ENCODE measurements at regions not wholly inside any gene's neighbourhood (a gene's known extent, or its start where the extent isn't known, plus 50 kb on each side); places are given as distances from the start of the nearest gene placed in this dataset.

- no peak for DNase-seq (ENCODE audit: low read depth in 3 of 3)
These were observed 65.0 kb upstream of the SLC2A12 start for GRCh38 chr6:134117409-134117808.

GRCh38 chr6:134115715-134116074, 63.3 kb upstream of the SLC2A12 start:
- DNase-seq (ENCODE audit: low read depth in 3 of 3) = no peak

GRCh38 chr6:134114918-134115714, 62.7 kb upstream of the SLC2A12 start:
- no peak for DNase-seq (ENCODE audit: low read depth in 3 of 3)

- DNase-seq (ENCODE audit: low read depth in 3 of 3) = no peak
These were observed 62.1 kb upstream of the SLC2A12 start for GRCh38 chr6:134114489-134114888.

- DNase-seq (ENCODE audit: low read depth in 3 of 3) = no peak
These were observed 59.3 kb upstream of the SLC2A12 start for GRCh38 chr6:134111726-134112125.

- peak in 2 of 3 experiments; percentile 2 to 7 for DNase-seq (ENCODE audit: low read depth in 3 of 3)
These were observed 58.7 kb upstream of the SLC2A12 start for GRCh38 chr6:134111062-134111677.

- DNase-seq (ENCODE audit: low read depth in 3 of 3) = no peak
These were observed 54.3 kb upstream of the SLC2A12 start for GRCh38 chr6:134106702-134107101.

- no peak for DNase-seq (ENCODE audit: low read depth in 3 of 3)
These were observed 53.5 kb upstream of the SLC2A12 start for GRCh38 chr6:134105940-134106339.

- DNase-seq (ENCODE audit: low read depth in 3 of 3) = no peak
These were observed 50.6 kb upstream of the SLC2A12 start for GRCh38 chr6:134103006-134103405.

Measured in stimulated activated CD4-positive, alpha-beta T cell treated with anti-CD3 and anti-CD28 coated beads, TNF-alpha, amount 100 ng/mL, for 24 hours (primary cell).